ENCODE measurements at regions not wholly inside any gene's neighbourhood (a gene's known extent, or its start where the extent isn't known, plus 50 kb on each side); places are given as distances from the start of the nearest gene placed in this dataset.
"Not testable (repeated sequence)": the region's sequence is repeated elsewhere in the genome, so short reads cannot be mapped to it uniquely, and the experiment has no call there.

- DNase-seq = no peak
Measured at GRCh38 chr12:9449181-9449580, 158.5 kb downstream of the KLRB1 start.

GRCh38 chr12:9448648-9449047 is 159.1 kb downstream of the KLRB1 start:
- not testable (repeated sequence) for DNase-seq

GRCh38 chr12:9447791-9448614 is 159.7 kb downstream of the KLRB1 start:
- DNase-seq = peak; percentile 93 to 94

- not testable (repeated sequence) for DNase-seq
Measured at GRCh38 chr12:9446883-9447761, 160.6 kb downstream of the KLRB1 start.

- DNase-seq = not testable (repeated sequence)
Measured at GRCh38 chr12:9440428-9440827, 167.3 kb downstream of the KLRB1 start.

- peak in 1 of 2 donors; percentile 44 for DNase-seq
Measured at GRCh38 chr12:9435682-9436081, 172.0 kb downstream of the KLRB1 start.

GRCh38 chr12:9430385-9430784 is 177.3 kb downstream of the KLRB1 start:
- DNase-seq = not testable (repeated sequence)

- DNase-seq = not testable (repeated sequence)
Measured at GRCh38 chr12:9428856-9429255, 178.9 kb downstream of the KLRB1 start.

GRCh38 chr12:9425429-9425828 is 182.3 kb downstream of the KLRB1 start:
- DNase-seq = not testable (repeated sequence)

- not testable (repeated sequence) for DNase-seq
Measured at GRCh38 chr12:9424175-9424740, 183.5 kb downstream of the KLRB1 start.

- DNase-seq = not testable (repeated sequence)
Measured at GRCh38 chr12:9422689-9423088, 185.0 kb downstream of the KLRB1 start.

- DNase-seq = not testable (repeated sequence)
Measured at GRCh38 chr12:9421520-9422086, 186.1 kb downstream of the KLRB1 start.

GRCh38 chr12:9420817-9421519 is 186.7 kb downstream of the KLRB1 start:
- not testable (repeated sequence) for DNase-seq

GRCh38 chr12:9418669-9419041 is 189.1 kb downstream of the KLRB1 start:
- DNase-seq = not testable (repeated sequence)

- not testable (repeated sequence) for DNase-seq
Measured at GRCh38 chr12:9417947-9418668, 189.6 kb downstream of the KLRB1 start.

GRCh38 chr12:9417341-9417740 is 190.4 kb downstream of the KLRB1 start:
- not testable (repeated sequence) for DNase-seq

GRCh38 chr12:9416346-9416745 is 191.4 kb downstream of the KLRB1 start:
- DNase-seq = not testable (repeated sequence)

- not testable (repeated sequence) for DNase-seq
Measured at GRCh38 chr12:9415898-9416297, 191.8 kb downstream of the KLRB1 start.

GRCh38 chr12:9413862-9414261 is 193.9 kb downstream of the KLRB1 start:
- DNase-seq = not testable (repeated sequence)

GRCh38 chr12:9412459-9412858 is 195.3 kb downstream of the KLRB1 start:
- not testable (repeated sequence) for DNase-seq

- DNase-seq = not testable (repeated sequence)
Measured at GRCh38 chr12:9411616-9412268, 196.0 kb downstream of the KLRB1 start.

Data from CD4-positive, alpha-beta T cell treated with Interleukin-1 beta for 1 hour (primary cell).